GM21526 (cell line): ENCODE measurements at regions not wholly inside any gene's neighbourhood (a gene's known extent, or its start where the extent isn't known, plus 50 kb on each side); places are given as distances from the start of the nearest gene placed in this dataset.

Experiments
- ATAC-seq: cut with Tn5 transposase; IDR thresholded peaks from one replicate; pipeline ENCODE4 v1.9.1; 2021; ENCODE audit warnings: moderate library complexity; ENCODE audit not compliant: unreplicated experiment, low FRiP score

DNA sequence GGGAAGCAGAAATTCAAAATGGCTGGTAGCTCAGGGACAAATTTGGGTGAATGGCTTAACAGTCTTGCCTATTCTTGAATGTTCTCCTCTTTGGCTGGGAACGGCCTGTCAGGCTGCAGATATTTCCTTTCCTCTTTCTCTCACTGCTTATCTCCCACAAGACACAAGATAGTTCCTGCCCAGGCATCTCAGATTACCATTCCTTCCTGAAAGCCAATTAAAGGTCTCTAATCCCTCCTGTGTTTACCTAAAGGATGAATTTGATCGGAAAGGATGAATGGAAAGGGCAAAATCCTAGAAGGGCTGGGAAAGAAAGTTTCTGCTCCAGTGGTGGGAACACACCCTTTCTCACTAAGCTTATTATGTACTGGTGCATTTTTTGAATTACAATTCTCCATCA is 95.9 kb upstream of the JAG1 start:
- no peak for ATAC-seq

DNA sequence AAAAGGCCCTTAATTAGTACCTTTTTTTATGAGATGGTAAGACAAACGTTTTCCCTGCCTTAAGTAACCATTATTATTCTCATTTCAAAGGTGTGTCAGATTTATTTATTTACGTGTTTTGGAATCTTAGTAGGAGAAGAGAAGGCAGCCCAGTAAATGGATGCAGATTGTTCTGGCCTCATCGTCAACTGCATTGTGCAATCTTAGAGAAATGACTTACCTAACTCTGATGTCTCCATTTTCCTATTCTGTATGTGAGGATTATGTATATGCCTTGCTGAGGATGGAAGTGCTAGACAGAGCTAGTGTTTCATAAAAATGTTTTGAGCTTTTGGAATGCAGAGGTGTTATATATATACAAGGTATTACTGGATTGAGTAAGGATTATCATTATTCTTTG is 97.0 kb upstream of the JAG1 start:
- ATAC-seq, result no peak

DNA sequence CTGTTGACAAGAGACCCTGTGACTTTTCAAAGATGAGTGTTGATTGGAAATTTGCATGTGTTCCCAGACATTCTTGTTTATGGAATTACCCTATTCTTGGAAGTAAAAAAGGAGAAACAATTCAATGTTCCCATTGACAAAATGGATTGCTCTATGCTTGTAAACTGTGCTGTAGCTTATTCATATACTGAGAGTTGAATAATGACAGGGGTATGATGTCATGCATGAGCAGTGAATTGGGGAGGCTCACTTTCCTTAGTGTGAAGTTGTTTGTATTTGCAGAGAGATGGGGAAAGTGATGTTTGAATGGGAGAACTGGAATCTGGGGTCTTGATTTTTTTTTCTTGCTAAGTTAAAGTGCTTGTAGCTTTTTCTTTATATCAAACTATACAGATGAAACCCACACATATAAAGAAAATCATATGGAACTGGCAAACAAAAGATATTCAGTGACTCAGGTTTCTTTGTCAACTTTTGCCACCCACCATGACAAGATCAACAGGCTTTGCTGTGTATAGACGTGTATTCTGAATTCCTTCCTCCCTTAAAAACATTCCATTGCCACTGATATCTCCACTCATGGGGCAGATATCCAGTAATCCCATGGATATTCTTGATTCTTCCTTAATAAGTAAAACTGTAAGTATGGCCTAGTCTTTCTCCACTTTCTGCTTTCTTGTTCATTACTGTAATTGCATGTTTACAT is 97.8 kb upstream of the JAG1 start:
- ATAC-seq, result no peak

DNA sequence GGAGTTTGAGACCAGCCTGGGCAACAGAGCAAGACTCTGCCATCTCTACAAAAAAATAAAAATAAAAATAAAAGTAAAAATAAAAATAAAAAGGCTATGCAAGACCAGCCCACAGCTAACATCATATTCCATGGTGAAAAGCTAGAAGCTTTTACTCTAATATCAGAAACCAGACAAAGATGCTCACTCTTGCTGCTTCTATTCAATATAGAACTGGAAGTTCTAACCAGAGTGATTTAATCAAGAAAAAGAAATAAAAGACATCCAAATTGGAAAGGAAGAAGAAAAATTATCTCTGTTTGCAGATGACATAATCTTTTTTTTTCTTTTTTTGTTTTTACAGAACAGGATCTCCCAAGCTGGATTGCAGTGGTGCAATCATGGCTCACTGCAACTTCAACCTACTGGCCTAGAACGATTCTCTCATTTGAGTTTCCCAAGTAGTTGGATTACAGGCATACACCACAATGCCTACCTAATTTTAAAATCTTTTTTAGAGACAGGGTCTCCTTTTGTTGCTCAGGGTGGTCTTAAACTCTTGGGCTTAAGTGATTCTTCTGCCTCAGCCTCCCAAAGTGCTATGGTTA is 100.7 kb upstream of the JAG1 start:
- no peak for ATAC-seq

DNA sequence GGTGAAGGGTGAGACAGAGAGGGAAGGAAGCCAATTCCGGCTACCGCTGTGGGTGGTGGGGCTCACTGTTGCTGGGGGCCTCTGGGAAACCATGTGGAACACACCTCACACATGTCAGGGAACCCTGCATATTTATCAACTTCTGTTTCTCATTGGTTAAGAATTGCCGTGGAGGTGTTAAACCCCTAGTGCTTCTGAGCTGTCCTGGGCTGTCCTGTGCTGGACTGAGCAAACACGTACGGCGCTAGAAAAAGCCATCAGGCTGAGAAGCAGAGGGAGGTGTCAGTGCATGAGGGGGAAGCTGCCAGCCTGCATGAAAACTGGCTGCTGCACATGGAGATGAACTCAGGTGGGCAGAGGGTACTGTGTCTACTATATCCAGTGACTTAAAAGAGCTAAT is 103.9 kb upstream of the JAG1 start:
- ATAC-seq, result no peak

DNA sequence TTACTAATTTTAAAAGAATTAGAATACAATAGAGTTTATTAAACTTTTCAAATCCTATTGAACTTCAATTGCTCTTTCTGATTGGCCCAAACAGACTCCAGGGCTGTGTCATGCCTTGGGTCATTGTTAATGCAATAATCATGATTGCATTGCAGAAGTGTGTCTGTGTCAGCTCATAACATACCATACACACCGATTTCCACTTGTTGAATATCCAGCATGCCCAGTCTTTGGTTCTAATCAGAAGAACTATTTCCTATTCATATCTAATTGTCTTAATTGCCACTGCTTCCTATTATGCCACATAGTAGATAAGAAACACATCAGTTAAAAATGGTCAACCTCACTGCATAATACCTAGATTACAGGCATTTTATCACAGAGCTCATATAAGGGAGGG is 106.1 kb upstream of the JAG1 start:
- no peak for ATAC-seq

DNA sequence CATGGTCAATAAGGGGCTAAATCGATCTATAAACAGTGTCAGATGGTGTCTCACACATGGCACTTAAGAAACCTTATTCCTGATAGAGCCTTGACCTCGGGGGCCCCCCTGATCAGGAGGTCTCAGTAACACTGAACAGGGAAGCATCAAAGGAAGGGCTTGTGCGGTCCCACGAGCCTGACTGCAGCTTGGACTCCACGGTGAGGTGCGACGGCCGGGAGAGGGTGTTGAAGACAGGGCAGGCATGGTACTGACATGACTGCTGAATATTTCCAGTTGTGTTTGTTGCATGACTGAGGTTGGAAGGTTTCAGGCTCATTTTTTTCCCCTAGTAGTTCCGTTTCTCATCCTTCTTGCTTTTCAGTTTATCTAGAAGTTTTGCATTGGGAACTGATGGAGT is 107.1 kb upstream of the JAG1 start:
- no peak for ATAC-seq

DNA sequence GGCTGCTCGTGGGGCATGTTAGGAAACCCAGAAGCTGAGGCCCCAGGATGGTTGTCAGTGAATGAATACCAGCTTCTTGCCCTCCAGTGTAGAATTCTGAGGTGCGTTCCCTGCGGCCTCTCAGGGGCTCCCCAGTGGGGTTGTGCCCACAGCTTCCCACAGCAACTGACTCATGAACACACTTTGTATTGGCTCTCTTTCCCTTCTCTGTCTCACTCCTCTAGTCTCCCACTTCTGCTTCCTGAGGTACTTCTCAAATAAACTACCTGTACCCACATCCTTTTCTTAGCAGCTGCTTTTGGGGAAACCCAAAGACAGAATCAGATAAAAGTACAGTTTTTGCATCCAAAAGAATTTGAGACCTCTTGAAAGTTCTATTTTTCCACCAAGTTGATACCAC is 107.7 kb upstream of the JAG1 start:
- ATAC-seq, result no peak

DNA sequence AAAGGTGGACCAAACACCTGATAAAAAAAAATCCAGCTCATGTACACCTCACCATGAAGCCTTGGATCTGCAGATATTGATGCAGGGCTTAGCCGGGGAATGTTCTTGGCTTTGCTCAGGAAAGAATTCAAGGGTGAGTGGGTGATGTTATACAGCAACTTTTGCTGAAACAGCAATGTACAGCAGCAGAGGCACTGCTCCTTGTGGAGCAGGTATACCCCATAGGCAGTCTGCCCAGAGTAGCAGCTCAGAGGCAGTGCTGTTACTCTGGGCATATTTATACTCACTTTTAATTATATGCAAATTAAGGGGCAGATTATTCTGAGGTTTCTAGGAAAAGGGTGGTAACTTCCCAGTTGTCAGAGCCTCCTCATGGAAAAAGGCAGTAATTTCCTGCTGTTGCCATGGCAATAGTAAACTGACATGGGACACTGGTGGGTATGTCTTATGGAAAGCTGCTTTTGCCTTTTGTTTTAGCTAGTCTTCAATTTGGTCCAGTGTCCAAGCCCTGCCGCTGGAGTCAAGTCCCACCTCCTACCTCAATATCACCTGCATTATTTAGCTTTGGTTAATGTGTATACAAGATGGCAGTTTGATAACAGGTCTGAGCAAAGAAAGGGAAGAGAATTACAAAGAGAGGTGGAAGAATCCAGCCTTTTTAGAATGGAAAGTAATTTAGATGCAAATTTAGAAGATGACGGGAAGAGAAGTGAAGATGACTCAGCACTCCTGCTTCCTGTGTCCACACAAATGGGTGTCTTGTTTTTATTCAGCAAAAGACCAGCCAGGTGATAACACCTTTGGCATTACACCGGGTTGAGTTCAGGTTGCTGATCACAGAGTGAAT is 110.1 kb upstream of the JAG1 start:
- ATAC-seq, result no peak

DNA sequence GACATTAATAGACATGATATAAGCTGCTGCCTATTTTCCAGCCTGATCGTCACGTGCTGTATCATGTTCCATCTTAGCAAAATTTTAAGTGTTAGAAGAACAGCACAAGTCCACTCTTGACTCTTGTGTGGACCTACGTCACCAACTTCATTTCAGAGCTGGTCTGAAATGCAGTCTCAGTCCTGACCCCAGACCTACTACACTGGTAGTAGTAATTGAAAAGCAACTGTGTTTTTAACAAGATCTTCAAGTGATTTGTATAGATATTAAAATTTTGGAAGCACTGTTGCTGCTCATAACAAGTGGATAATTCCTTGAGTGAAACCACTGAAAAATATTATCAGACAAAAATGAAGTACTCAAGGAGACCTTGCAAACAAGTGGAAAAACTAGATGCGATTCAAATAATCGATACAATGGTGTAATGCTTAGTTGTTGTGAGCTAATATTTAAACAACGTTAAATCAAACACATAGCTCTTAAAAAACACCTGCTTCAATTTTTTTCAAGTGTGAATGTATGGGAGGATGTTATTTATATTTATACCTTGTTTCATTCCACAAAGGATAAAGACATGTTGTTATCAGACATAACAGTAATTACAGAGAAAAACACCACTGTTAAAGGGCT is 110.9 kb upstream of the JAG1 start:
- ATAC-seq, result no peak

DNA sequence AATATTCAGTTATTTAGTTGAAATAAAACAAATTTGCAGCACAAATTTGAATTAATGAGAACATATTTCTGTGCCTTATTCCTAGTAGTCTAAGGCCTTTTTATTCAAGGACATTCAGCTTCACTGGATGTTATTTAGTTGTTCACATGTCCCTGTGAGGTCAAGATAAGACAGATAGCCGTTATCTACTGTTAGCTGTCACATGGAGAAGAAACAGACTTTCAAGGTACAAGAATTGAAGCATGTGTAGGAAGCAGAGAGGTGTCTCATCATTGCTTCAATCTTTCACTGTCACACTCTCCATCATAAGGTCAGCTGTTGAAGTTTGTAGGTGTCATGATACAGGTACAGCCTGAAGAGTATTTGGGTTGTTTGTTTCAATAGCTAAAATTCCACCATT is 112.9 kb upstream of the JAG1 start:
- no peak for ATAC-seq

DNA sequence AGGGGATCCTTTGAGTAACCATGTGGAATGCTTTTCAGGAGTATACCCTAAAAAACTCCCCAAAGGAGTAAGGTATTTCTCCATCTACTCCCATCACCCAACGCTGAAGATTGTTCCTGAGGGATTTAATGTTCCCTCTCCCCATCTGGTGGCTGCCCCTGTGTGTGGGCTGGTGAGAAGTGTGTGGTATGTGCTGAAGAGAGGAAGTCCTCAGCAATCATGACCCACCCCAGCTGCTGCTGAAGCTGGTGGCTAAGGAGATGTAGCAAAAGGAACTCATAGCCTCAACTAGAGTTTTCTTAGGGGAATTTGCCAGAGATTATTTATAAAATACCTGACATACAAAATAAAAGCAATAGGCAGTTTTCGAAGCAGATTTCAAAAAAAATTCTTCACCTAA is 114.3 kb upstream of the JAG1 start:
- ATAC-seq, result no peak

DNA sequence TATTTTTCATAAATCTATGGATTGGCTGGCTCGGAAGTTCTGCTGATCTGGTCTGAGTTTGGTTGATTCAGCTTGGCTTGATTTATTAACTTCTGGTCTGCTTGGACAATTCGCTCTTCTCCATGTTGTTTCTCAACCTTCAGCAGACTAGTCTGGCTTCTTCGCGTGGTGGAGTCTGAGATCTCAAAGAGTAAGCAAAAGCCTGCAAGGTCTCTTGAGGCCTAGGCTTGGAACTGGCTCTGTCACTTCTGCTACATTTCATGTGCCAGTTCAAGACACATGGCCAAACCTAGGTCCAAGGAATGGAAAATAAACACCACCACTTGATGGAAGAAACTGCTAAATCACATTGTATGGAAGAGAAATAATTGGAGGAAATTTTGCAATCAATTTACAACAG is 115.1 kb upstream of the JAG1 start:
- no peak for ATAC-seq

DNA sequence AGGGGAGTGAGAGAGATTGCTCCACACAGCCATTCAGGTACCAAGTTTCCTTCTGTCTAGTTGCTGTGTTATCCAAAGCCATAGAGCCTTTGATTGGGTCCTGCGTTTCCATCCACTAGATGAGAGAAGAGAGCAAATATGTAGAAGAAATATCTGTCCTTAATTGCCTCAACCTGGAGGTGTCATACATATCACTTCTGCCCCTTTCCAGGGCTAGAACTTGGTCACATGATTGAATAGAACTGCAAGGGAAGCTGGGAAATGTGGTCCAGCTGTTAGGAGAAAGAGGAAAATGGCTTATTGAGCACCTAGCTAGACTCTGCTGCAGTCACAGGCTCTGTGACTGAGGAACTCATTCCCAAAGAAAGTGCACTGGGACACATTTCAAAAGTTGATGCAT is 115.6 kb upstream of the JAG1 start:
- no peak for ATAC-seq

DNA sequence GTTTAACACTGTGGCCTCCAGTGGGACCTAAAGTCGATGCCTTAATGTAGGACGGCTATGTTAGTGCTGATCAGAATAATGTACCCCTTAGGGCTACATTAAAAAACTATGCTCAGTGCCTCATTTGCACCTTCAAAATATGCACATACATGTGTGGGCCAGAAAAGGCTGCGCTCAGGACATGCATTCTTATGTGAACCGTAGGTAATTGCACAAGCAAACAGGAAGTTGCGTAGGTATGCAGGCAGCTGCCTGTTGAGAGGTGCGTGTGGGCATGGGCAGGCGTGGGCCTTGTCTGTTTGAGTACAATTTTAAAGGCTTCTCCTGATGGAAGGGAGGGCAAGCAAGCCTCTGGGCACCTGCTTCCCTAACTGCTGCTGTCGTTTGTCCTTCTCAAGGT is 116.2 kb upstream of the JAG1 start:
- no peak for ATAC-seq

DNA sequence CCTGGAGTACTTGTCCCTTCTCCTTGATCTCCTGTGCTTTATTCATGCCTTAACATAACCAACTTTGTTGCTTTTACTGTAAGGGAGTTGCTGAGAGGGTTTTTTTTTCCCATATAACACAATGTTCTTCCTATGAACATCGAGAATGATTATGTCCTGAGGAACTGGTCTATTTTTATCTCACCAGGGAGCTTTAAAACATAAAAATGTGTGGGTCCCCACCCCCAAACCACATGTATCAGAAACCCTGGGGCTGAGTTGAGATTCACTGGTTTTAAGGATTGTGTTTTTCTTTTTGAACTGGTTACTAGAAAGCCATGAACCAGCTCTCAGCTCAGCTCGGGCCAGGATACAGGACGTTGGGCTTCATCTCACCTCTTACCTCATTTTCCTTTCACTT is 118.5 kb upstream of the JAG1 start:
- no peak for ATAC-seq

DNA sequence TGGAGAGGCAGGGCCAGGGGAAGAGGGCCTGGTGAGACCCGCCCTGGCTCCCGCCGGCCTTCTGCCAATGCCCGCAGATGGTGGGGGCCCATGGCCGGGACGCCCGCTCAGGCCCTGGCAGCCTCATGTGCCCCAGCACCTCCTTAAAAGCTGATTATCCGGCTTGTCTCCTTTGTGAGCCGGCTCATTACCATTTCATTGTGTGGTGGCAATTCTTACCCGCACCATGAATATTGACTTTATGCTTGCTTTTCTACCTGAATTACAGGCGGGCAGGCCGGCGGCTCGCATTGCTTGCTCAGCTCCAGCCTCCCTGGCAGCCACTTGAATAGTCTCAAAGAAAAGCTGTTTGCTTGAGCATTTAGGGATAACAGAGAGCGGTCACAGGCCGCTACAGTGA is 120.0 kb upstream of the JAG1 start:
- ATAC-seq, result no peak

DNA sequence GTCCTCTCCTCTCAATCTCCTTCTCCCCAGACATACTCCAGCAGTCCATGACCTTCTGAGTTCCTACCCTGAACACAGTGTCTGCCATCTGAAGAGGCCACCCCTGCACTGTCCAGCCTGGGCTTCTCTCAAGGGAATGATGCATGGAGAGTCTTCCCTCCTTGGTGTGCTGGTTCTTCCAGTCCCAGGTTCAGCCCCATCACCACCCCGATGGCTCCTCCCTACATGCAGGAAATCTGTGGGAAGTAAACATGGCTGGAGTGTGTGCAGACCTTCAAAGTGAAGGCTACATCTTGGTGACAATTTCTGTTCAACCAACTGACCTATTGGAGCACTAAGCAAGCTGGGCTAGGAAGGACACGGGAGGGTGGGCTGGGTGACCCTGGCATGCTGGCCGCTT is 121.0 kb upstream of the JAG1 start:
- ATAC-seq, result no peak

DNA sequence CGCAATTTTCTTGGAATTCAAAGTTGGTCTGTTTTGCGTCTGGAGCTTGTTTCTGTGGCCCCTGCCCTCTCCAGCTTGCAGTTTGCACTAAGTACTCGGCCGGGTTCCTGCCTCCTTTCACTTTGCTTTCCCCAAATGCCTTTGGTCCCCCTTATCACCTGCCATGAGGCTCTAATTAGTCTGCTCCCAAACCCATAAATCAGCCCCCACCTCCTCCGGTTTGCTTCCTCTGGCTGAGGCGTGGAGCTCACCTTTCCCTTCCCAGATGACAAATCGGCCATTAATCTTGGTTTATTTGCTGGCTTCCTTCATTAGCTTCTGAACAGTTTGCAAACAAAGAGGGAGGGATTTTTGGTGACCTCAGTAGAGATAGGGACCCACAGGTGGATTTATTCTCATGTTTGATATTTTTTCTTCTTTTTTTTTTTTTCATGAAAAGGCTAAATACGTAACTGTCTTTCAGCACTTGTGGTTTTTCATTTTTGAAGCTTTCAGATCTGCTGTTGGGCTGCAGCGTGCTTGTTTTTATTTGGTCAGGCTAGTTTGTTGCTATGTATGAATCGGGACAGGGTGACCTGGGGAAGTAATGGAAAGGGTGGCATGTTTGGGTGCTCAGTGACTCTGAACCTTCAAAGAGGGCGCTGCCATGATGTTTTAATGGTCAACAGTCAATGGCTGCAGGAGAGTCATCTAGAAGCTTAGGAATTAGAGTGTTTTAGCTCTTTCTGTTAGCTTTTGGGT is 121.7 kb upstream of the JAG1 start:
- no peak for ATAC-seq

DNA sequence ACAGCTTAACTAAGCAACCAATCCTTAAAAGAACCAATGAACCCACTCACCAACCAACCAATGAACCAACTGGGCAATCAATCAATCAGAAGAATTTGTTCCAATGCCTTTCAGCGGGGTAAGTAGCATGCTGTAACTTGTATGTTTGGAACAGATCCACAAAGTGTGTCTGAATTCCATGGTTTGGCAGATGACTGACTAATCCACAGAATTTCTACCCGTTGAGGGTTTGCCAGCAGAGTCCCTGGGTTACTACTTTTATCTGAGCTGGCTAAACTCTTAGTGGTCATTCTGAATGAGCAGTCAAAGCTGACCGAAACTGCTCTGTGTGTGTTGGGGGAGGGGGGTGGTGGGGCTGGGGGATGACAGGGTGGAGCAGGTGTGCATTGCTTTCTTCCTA is 125.0 kb upstream of the JAG1 start:
- ATAC-seq, result no peak

DNA sequence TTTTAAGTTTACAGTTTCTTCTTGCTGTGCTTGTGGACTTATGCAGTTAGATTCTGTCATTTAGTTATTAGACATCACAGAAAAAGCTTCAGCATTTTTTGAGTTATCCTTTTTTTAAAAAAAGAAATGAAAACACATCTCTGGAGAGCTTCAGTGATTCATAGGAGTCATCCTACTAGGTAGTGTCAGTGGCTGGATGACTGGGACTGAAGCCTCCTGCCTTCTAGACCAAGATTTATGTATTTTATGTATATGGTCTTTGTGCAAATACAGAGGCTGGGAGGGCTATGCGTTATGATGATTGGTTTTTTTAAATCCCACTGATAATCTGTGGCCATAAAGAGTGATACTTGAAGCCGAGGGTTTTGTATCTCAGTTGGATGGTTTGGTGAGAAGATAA is 125.9 kb upstream of the JAG1 start:
- ATAC-seq, result no peak
